ENCODE measurements at regions not wholly inside any gene's neighbourhood (a gene's known extent, or its start where the extent isn't known, plus 50 kb on each side); places are given as distances from the start of the nearest gene placed in this dataset.

- no peak overlapping the region for H3K4me3 ChIP-seq (ENCODE audit: low read length)
- TF ChIP-seq ZNF274 (IDR thresholded peaks at IDR 0.05; ENCODE audit: low read depth, low read length) = no peak
Measured at GRCh38 chr1:83787246-83787998, 211.5 kb downstream of the TTLL7 start.

GRCh38 chr1:83781667-83782066, 217.3 kb downstream of the TTLL7 start:
- H3K4me3 ChIP-seq (ENCODE audit: low read length) = no peak overlapping the region
- TF ChIP-seq ZNF274 (IDR thresholded peaks at IDR 0.05; ENCODE audit: low read depth, low read length) = no peak

- TF ChIP-seq ZNF274 (IDR thresholded peaks at IDR 0.05; ENCODE audit: low read depth, low read length) = no peak
- H3K4me3 ChIP-seq (ENCODE audit: low read length) = no peak overlapping the region
Measured at GRCh38 chr1:83779565-83779964, 219.4 kb downstream of the TTLL7 start.

- TF ChIP-seq ZNF274 (IDR thresholded peaks at IDR 0.05; ENCODE audit: low read depth, low read length) = no peak
- no peak overlapping the region for H3K4me3 ChIP-seq (ENCODE audit: low read length)
Measured at GRCh38 chr1:83777758-83778101, 221.2 kb downstream of the TTLL7 start.

- no peak for TF ChIP-seq ZNF274 (IDR thresholded peaks at IDR 0.05; ENCODE audit: low read depth, low read length)
- H3K4me3 ChIP-seq (ENCODE audit: low read length) = no peak overlapping the region
Measured at GRCh38 chr1:83776913-83777757, 221.8 kb downstream of the TTLL7 start.

- H3K4me3 ChIP-seq (ENCODE audit: low read length) = no peak overlapping the region
- TF ChIP-seq ZNF274 (IDR thresholded peaks at IDR 0.05; ENCODE audit: low read depth, low read length) = no peak
Measured at GRCh38 chr1:83775977-83776603, 222.8 kb downstream of the TTLL7 start.

GRCh38 chr1:83773059-83773458, 225.9 kb downstream of the TTLL7 start:
- H3K4me3 ChIP-seq (ENCODE audit: low read length) = no peak overlapping the region
- no peak for TF ChIP-seq ZNF274 (IDR thresholded peaks at IDR 0.05; ENCODE audit: low read depth, low read length)

- H3K4me3 ChIP-seq (ENCODE audit: low read length) = no peak overlapping the region
- TF ChIP-seq ZNF274 (IDR thresholded peaks at IDR 0.05; ENCODE audit: low read depth, low read length) = no peak
Measured at GRCh38 chr1:83770319-83770661, 228.6 kb downstream of the TTLL7 start.

GRCh38 chr1:83769594-83770318, 229.2 kb downstream of the TTLL7 start:
- no peak overlapping the region for H3K4me3 ChIP-seq (ENCODE audit: low read length)
- no peak for TF ChIP-seq ZNF274 (IDR thresholded peaks at IDR 0.05; ENCODE audit: low read depth, low read length)

GRCh38 chr1:83769072-83769471, 229.9 kb downstream of the TTLL7 start:
- no peak overlapping the region for H3K4me3 ChIP-seq (ENCODE audit: low read length)
- TF ChIP-seq ZNF274 (IDR thresholded peaks at IDR 0.05; ENCODE audit: low read depth, low read length) = no peak

GRCh38 chr1:83766241-83766691, 232.7 kb downstream of the TTLL7 start:
- no peak for TF ChIP-seq ZNF274 (IDR thresholded peaks at IDR 0.05; ENCODE audit: low read depth, low read length)
- H3K4me3 ChIP-seq (ENCODE audit: low read length) = no peak overlapping the region

- H3K4me3 ChIP-seq (ENCODE audit: low read length) = no peak overlapping the region
- no peak for TF ChIP-seq ZNF274 (IDR thresholded peaks at IDR 0.05; ENCODE audit: low read depth, low read length)
Measured at GRCh38 chr1:83765125-83765524, 233.8 kb downstream of the TTLL7 start.

- TF ChIP-seq ZNF274 (IDR thresholded peaks at IDR 0.05; ENCODE audit: low read depth, low read length) = no peak
Measured at GRCh38 chr1:83764209-83764608, 234.7 kb downstream of the TTLL7 start.

More at GRCh38 chr1:83764209-83764608, 234.7 kb downstream of the TTLL7 start:
- H3K4me3 ChIP-seq (ENCODE audit: low read length) = no peak overlapping the region

All from GM08714 (cell line).